ENCODE measurements at regions not wholly inside any gene's neighbourhood (a gene's known extent, or its start where the extent isn't known, plus 50 kb on each side); places are given as distances from the start of the nearest gene placed in this dataset.

GRCh38 chr3:88469216-88469615, 319.5 kb downstream of the C3orf38 start:
- TF ChIP-seq, protein P1, sequence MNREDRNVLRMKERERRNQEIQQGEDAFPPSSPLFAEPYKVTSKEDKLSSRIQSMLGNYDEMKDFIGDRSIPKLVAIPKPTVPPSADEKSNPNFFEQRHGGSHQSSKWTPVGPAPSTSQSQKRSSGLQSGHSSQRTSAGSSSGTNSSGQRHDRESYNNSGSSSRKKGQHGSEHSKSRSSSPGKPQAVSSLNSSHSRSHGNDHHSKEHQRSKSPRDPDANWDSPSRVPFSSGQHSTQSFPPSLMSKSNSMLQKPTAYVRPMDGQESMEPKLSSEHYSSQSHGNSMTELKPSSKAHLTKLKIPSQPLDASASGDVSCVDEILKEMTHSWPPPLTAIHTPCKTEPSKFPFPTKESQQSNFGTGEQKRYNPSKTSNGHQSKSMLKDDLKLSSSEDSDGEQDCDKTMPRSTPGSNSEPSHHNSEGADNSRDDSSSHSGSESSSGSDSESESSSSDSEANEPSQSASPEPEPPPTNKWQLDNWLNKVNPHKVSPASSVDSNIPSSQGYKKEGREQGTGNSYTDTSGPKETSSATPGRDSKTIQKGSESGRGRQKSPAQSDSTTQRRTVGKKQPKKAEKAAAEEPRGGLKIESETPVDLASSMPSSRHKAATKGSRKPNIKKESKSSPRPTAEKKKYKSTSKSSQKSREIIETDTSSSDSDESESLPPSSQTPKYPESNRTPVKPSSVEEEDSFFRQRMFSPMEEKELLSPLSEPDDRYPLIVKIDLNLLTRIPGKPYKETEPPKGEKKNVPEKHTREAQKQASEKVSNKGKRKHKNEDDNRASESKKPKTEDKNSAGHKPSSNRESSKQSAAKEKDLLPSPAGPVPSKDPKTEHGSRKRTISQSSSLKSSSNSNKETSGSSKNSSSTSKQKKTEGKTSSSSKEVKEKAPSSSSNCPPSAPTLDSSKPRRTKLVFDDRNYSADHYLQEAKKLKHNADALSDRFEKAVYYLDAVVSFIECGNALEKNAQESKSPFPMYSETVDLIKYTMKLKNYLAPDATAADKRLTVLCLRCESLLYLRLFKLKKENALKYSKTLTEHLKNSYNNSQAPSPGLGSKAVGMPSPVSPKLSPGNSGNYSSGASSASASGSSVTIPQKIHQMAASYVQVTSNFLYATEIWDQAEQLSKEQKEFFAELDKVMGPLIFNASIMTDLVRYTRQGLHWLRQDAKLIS (CRISPR knock-in tag; IDR thresholded peaks at IDR 0.05; ENCODE audit: borderline replicate concordance), result no peak
- TF ChIP-seq CTCF (IDR thresholded peaks at IDR 0.05) (no peak), SP1 (CRISPR knock-in tag; conservative IDR thresholded peaks at IDR 0.05) (no peak), MAX (CRISPR knock-in tag; IDR thresholded peaks at IDR 0.05) (no peak), ATF3 (CRISPR knock-in tag; conservative IDR thresholded peaks at IDR 0.05) (no peak)

All from WTC11 (cell line).